Hepatocyte (in vitro differentiated cells): ENCODE measurements at regions not wholly inside any gene's neighbourhood (a gene's known extent, or its start where the extent isn't known, plus 50 kb on each side); places are given as distances from the start of the nearest gene placed in this dataset.

Experiments used
- DNase-seq: peaks from one replicate; pipeline ENCODE4 v3.0.0-alpha.2; 2016; ENCODE audit warnings: low spot score
- H2AFZ ChIP-seq: fragments of 200-600 bp; sonication (generic); 2 replicates; pipeline ENCODE4 v1.6.0; 2016; ENCODE audit warnings: antibody characterized with exemption, mild to moderate bottlenecking
- H3K27ac ChIP-seq: fragments of 200-600 bp; sonication (generic); 2 replicates; pipeline ENCODE4 v1.5.1; 2016; ENCODE audit warnings: mild to moderate bottlenecking
- H3K27me3 ChIP-seq: fragments of 200-600 bp; sonication (generic); 2 replicates; pipeline ENCODE4 v1.6.1; 2016
- H3K36me3 ChIP-seq: fragments of 200-600 bp; sonication (generic); replicated peaks from 2 replicates; pipeline ENCODE4 v1.5.1; 2016; ENCODE audit warnings: low read depth; ENCODE audit not compliant: insufficient read depth
- H3K4me1 ChIP-seq: fragments of 200-600 bp; sonication (generic); 2 replicates; pipeline ENCODE4 v1.5.1; 2016; ENCODE audit warnings: mild to moderate bottlenecking, moderate library complexity; ENCODE audit not compliant: insufficient read depth
- H3K4me2 ChIP-seq: fragments of 200-600 bp; sonication (generic); 2 replicates; pipeline ENCODE4 v1.6.0; 2016
- H3K4me3 ChIP-seq: fragments of 200-600 bp; sonication (generic); 2 replicates; pipeline ENCODE4 v1.5.1; 2016; ENCODE audit warnings: mild to moderate bottlenecking
- H3K79me2 ChIP-seq: fragments of 200-600 bp; sonication (generic); 2 replicates; pipeline ENCODE4 v1.6.0; 2017; ENCODE audit warnings: mild to moderate bottlenecking
- H3K9me2 ChIP-seq: fragments of 200-600 bp; sonication (generic); replicated peaks from 2 replicates; pipeline ENCODE4 v1.6.0; 2017; ENCODE audit warnings: mild to moderate bottlenecking; ENCODE audit not compliant: insufficient read depth
- H3K9me3 ChIP-seq: fragments of 200-600 bp; sonication (generic); 2 replicates; pipeline ENCODE4 v1.5.1; 2016; ENCODE audit warnings: low read depth, mild to moderate bottlenecking
- H4K20me1 ChIP-seq: fragments of 200-600 bp; sonication (generic); 2 replicates; pipeline ENCODE4 v1.6.0; 2016; ENCODE audit warnings: mild to moderate bottlenecking; ENCODE audit not compliant: insufficient read depth, poor library complexity, severe bottlenecking
- CTCF ChIP-seq: fragments of 200-600 bp; sonication (generic); IDR thresholded peaks from 2 replicates; pipeline ENCODE4 v1.5.1; 2016; ENCODE audit warnings: antibody characterized with exemption, mild to moderate bottlenecking; ENCODE audit not compliant: poor library complexity
- EZH2 ChIP-seq: fragments of 200-600 bp; sonication (generic); IDR thresholded peaks from 2 replicates; pipeline ENCODE4 v1.6.1; 2016; ENCODE audit warnings: antibody characterized with exemption, mild to moderate bottlenecking, borderline replicate concordance
- EZH2phosphoT487 ChIP-seq: fragments of 200-600 bp; sonication (generic); IDR thresholded peaks from one replicate; pipeline ENCODE4 v1.6.1; 2018; ENCODE audit warnings: antibody characterized with exemption, mild to moderate bottlenecking, low read depth, moderate library complexity; ENCODE audit not compliant: unreplicated experiment, severe bottlenecking
- WGBS: methylation state at CpG from one replicate; pipeline ENCODE4 v1.1.6; 2016; ENCODE audit warnings: low lambda C conversion rate; ENCODE audit errors: missing lambda C conversion rate; 5-methylcytosine and 5-hydroxymethylcytosine counted together

- H3K36me3 ChIP-seq, result no peaks in the 10 kb centered on the region
- H4K20me1 ChIP-seq, result no peaks in the 10 kb centered on the region
- H2AFZ ChIP-seq, result no peak overlapping the region
- TF ChIP-seq CTCF (no peak), EZH2phosphoT487 (no peak)
- no peak overlapping the region for H3K27ac ChIP-seq
- H3K27me3 ChIP-seq, result no peaks in the 10 kb centered on the region
- H3K4me1 ChIP-seq, result no peaks in the 10 kb centered on the region
- no peak for DNase-seq
- no peaks in the 10 kb centered on the region for H3K79me2 ChIP-seq
- WGBS, result 73% methylated on average over 2 of the region's 2 CpGs
- H3K9me2 ChIP-seq, result no peaks in the 10 kb centered on the region
- no peak overlapping the region for H3K4me3 ChIP-seq
- H3K9me3 ChIP-seq, result no peaks in the 10 kb centered on the region
- no peak overlapping the region for H3K4me2 ChIP-seq
Observed at GRCh38 chr12:84435682-84436081, 476.9 kb downstream of the SLC6A15 start.

- Histone ChIP-seq H2AFZ (no peak overlapping the region), H3K4me3 (no peak overlapping the region), H4K20me1 (no peaks in the 10 kb centered on the region), H3K27me3 (no peaks in the 10 kb centered on the region), H3K27ac (no peak overlapping the region), H3K4me2 (no peak overlapping the region), H3K9me2 (no peaks in the 10 kb centered on the region), H3K9me3 (no peaks in the 10 kb centered on the region), H3K4me1 (no peaks in the 10 kb centered on the region), H3K36me3 (no peaks in the 10 kb centered on the region), H3K79me2 (no peaks in the 10 kb centered on the region)
- DNase-seq, result no peak
- WGBS, result 68% methylated on average over 2 of the region's 2 CpGs
- no peak for TF ChIP-seq EZH2phosphoT487
- no peak for TF ChIP-seq CTCF
- TF ChIP-seq EZH2, result no peak
Observed at GRCh38 chr12:84422340-84422739, 490.3 kb downstream of the SLC6A15 start.

GRCh38 chr12:84421103-84421502, 491.5 kb downstream of the SLC6A15 start:
- Histone ChIP-seq H3K27ac (no peak overlapping the region), H3K36me3 (no peaks in the 10 kb centered on the region), H3K79me2 (no peaks in the 10 kb centered on the region), H3K9me3 (no peaks in the 10 kb centered on the region), H3K4me3 (no peak overlapping the region), H3K4me2 (no peak overlapping the region), H3K9me2 (no peaks in the 10 kb centered on the region), H2AFZ (no peak overlapping the region), H4K20me1 (no peaks in the 10 kb centered on the region), H3K4me1 (no peaks in the 10 kb centered on the region), H3K27me3 (no peaks in the 10 kb centered on the region)
- DNase-seq, result no peak
- TF ChIP-seq EZH2 (no peak), CTCF (no peak), EZH2phosphoT487 (no peak)

GRCh38 chr12:84416626-84417025, 496.0 kb downstream of the SLC6A15 start:
- H3K36me3 ChIP-seq, result no peaks in the 10 kb centered on the region
- H3K4me1 ChIP-seq, result no peaks in the 10 kb centered on the region
- H3K27me3 ChIP-seq, result no peaks in the 10 kb centered on the region
- no peak overlapping the region for H3K4me3 ChIP-seq
- H3K9me2 ChIP-seq, result no peaks in the 10 kb centered on the region
- H3K27ac ChIP-seq, result no peak overlapping the region
- no peak for DNase-seq
- H3K9me3 ChIP-seq, result no peaks in the 10 kb centered on the region
- no peaks in the 10 kb centered on the region for H3K79me2 ChIP-seq
- TF ChIP-seq EZH2phosphoT487 (no peak), EZH2 (no peak), CTCF (no peak)
- no peak overlapping the region for H3K4me2 ChIP-seq
- H2AFZ ChIP-seq, result no peak overlapping the region
- no peaks in the 10 kb centered on the region for H4K20me1 ChIP-seq
- WGBS, result 71% methylated on average over 1 of the region's 1 CpG
